ENCODE measurements at regions not wholly inside any gene's neighbourhood (a gene's known extent, or its start where the extent isn't known, plus 50 kb on each side); places are given as distances from the start of the nearest gene placed in this dataset.

DNA sequence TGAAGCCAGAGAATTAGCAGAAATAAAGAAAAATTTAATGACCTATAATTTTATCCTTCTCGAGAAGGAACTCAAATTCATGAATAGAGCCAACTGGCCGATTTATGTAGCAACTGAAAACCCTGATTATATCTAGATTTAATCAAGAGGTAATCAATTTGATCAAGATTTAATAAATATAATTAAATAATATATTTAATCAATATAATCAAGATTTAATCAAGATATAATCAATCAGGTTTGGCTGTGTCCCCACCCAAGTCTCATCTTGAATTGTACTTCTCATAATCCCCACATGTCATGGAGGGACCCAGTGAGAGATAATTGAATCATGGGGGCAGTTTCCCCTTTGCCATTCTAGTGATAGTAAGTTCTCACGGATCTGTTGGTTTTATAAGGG, 181.2 kb upstream of the CDIN1 start:
- Histone ChIP-seq H3K9ac (ENCODE audit: insufficient read depth, low read length) (no peak overlapping the region), H3K4me2 (ENCODE audit: extremely low read depth, insufficient read depth, low read length) (no peak overlapping the region), H3K4me3 (replicated peaks in 1 of 4; ENCODE audit: control extremely low read depth in 1 of 4, insufficient read depth in 1 of 4, low read depth in 3 of 4, low read length in 4 of 4) (no peak overlapping the region), H2AFZ (ENCODE audit: low read length) (no peak overlapping the region), H3K27me3 (ENCODE audit: control insufficient read depth, insufficient read depth, low read length) (no peaks in the 10 kb centered on the region), H3K27ac (ENCODE audit: insufficient read depth, low read length) (no peak overlapping the region), H3K79me2 (ENCODE audit: control insufficient read depth, insufficient read depth, low read length) (no peaks in the 10 kb centered on the region), H4K20me1 (ENCODE audit: control insufficient read depth, extremely low read depth, insufficient read depth, low read length) (no peaks in the 10 kb centered on the region), H3K9me3 (ENCODE audit: control insufficient read depth, insufficient read depth, low read depth, low read length) (no peaks in the 10 kb centered on the region), H3K4me1 (ENCODE audit: control insufficient read depth, extremely low read depth, insufficient read depth, low read length) (no peaks in the 10 kb centered on the region), H3K36me3 (ENCODE audit: control insufficient read depth, insufficient read depth, low read length) (no peaks in the 10 kb centered on the region)
- no peak for DNase-seq (ENCODE audit: low read depth in 2 of 2)
- TF ChIP-seq EZH2 (IDR thresholded peaks at IDR 0.05; ENCODE audit: low read length, missing control alignments): no peak
- no peak for TF ChIP-seq CTCF (conservative IDR thresholded peaks at IDR 0.05 in 1 of 2, IDR thresholded peaks at IDR 0.05 in 1 of 2; ENCODE audit: low read depth in 1 of 2, low read length in 2 of 2)

- no peaks in the 10 kb centered on the region for H4K20me1 ChIP-seq (ENCODE audit: control insufficient read depth, extremely low read depth, insufficient read depth, low read length)
- no peak overlapping the region for H3K4me2 ChIP-seq (ENCODE audit: extremely low read depth, insufficient read depth, low read length)
- DNase-seq (ENCODE audit: low read depth in 2 of 2): no peak
- H3K9ac ChIP-seq (ENCODE audit: insufficient read depth, low read length): no peak overlapping the region
- H3K4me3 ChIP-seq (replicated peaks in 1 of 4; ENCODE audit: control extremely low read depth in 1 of 4, insufficient read depth in 1 of 4, low read depth in 3 of 4, low read length in 4 of 4): no peak overlapping the region
- H3K27ac ChIP-seq (ENCODE audit: insufficient read depth, low read length): no peak overlapping the region
- no peaks in the 10 kb centered on the region for H3K9me3 ChIP-seq (ENCODE audit: control insufficient read depth, insufficient read depth, low read depth, low read length)
- no peak for TF ChIP-seq EZH2 (IDR thresholded peaks at IDR 0.05; ENCODE audit: low read length, missing control alignments)
- TF ChIP-seq CTCF (conservative IDR thresholded peaks at IDR 0.05 in 1 of 2, IDR thresholded peaks at IDR 0.05 in 1 of 2; ENCODE audit: low read depth in 1 of 2, low read length in 2 of 2): no peak
- H2AFZ ChIP-seq (ENCODE audit: low read length): no peak overlapping the region
- H3K36me3 ChIP-seq (ENCODE audit: control insufficient read depth, insufficient read depth, low read length): no peaks in the 10 kb centered on the region
- H3K27me3 ChIP-seq (ENCODE audit: control insufficient read depth, insufficient read depth, low read length): no peaks in the 10 kb centered on the region
- H3K4me1 ChIP-seq (ENCODE audit: control insufficient read depth, extremely low read depth, insufficient read depth, low read length): no peaks in the 10 kb centered on the region
- no peaks in the 10 kb centered on the region for H3K79me2 ChIP-seq (ENCODE audit: control insufficient read depth, insufficient read depth, low read length)
Observed at GRCh38 chr15:36399276-36399675, 180.2 kb upstream of the CDIN1 start.

- H3K4me2 ChIP-seq (ENCODE audit: extremely low read depth, insufficient read depth, low read length): peak overlapping the region; percentile 74
Observed at GRCh38 chr15:36400936-36401585, 178.4 kb upstream of the CDIN1 start.

More at GRCh38 chr15:36400936-36401585, 178.4 kb upstream of the CDIN1 start:
- Histone ChIP-seq H4K20me1 (ENCODE audit: control insufficient read depth, extremely low read depth, insufficient read depth, low read length) (no peaks in the 10 kb centered on the region), H3K9me3 (ENCODE audit: control insufficient read depth, insufficient read depth, low read depth, low read length) (no peaks in the 10 kb centered on the region), H3K79me2 (ENCODE audit: control insufficient read depth, insufficient read depth, low read length) (no peaks in the 10 kb centered on the region), H2AFZ (ENCODE audit: low read length) (peak overlapping the region; percentile 57), H3K36me3 (ENCODE audit: control insufficient read depth, insufficient read depth, low read length) (no peaks in the 10 kb centered on the region), H3K4me1 (ENCODE audit: control insufficient read depth, extremely low read depth, insufficient read depth, low read length) (no peaks in the 10 kb centered on the region), H3K9ac (ENCODE audit: insufficient read depth, low read length) (no peak overlapping the region), H3K27me3 (ENCODE audit: control insufficient read depth, insufficient read depth, low read length) (no peaks in the 10 kb centered on the region), H3K4me3 (replicated peaks in 1 of 4; ENCODE audit: control extremely low read depth in 1 of 4, insufficient read depth in 1 of 4, low read depth in 3 of 4, low read length in 4 of 4) (peak overlapping the region in 1 of 4 experiments; percentile 15), H3K27ac (ENCODE audit: insufficient read depth, low read length) (no peak overlapping the region)
- DNase-seq (ENCODE audit: low read depth in 2 of 2): no peak
- TF ChIP-seq EZH2 (IDR thresholded peaks at IDR 0.05; ENCODE audit: low read length, missing control alignments) (no peak), CTCF (conservative IDR thresholded peaks at IDR 0.05 in 1 of 2, IDR thresholded peaks at IDR 0.05 in 1 of 2; ENCODE audit: low read depth in 1 of 2, low read length in 2 of 2) (no peak)
